ENCODE measurements at regions not wholly inside any gene's neighbourhood (a gene's known extent, or its start where the extent isn't known, plus 50 kb on each side); places are given as distances from the start of the nearest gene placed in this dataset.

- DNase-seq (ENCODE audit: low spot score), result no peak
Observed at GRCh38 chr14:97443412-97443811, 646.2 kb downstream of the VRK1 start.

- DNase-seq (ENCODE audit: low spot score), result no peak
Observed at GRCh38 chr14:97444248-97444647, 647.1 kb downstream of the VRK1 start.

- DNase-seq (ENCODE audit: low spot score), result no peak
Observed at GRCh38 chr14:97445367-97445766, 648.2 kb downstream of the VRK1 start.

- DNase-seq (ENCODE audit: low spot score), result no peak
Observed at GRCh38 chr14:97446087-97446486, 648.9 kb downstream of the VRK1 start.

- DNase-seq (ENCODE audit: low spot score), result no peak
Observed at GRCh38 chr14:97452314-97452713, 655.1 kb downstream of the VRK1 start.

- DNase-seq (ENCODE audit: low spot score), result no peak
Observed at GRCh38 chr14:97453991-97454390, 656.8 kb downstream of the VRK1 start.

GRCh38 chr14:97456462-97456861 lies 659.3 kb downstream of the VRK1 start:
- no peak for DNase-seq (ENCODE audit: low spot score)

- no peak for DNase-seq (ENCODE audit: low spot score)
Observed at GRCh38 chr14:97456958-97457357, 659.8 kb downstream of the VRK1 start.

GRCh38 chr14:97457575-97458085 lies 660.4 kb downstream of the VRK1 start:
- DNase-seq (ENCODE audit: low spot score), result no peak

- DNase-seq (ENCODE audit: low spot score), result no peak
Observed at GRCh38 chr14:97458255-97458654, 661.1 kb downstream of the VRK1 start.

GRCh38 chr14:97458661-97459579 lies 661.7 kb downstream of the VRK1 start:
- DNase-seq (ENCODE audit: low spot score), result no peak

- no peak for DNase-seq (ENCODE audit: low spot score)
Observed at GRCh38 chr14:97462081-97462480, 664.9 kb downstream of the VRK1 start.

GRCh38 chr14:97468220-97468619 lies 671.0 kb downstream of the VRK1 start:
- DNase-seq (ENCODE audit: low spot score), result no peak

GRCh38 chr14:97477353-97477752 lies 680.2 kb downstream of the VRK1 start:
- no peak for DNase-seq (ENCODE audit: low spot score)

- DNase-seq (ENCODE audit: low spot score), result no peak
Observed at GRCh38 chr14:97485201-97485600, 688.0 kb downstream of the VRK1 start.

- no peak for DNase-seq (ENCODE audit: low spot score)
Observed at GRCh38 chr14:97486601-97487120, 689.5 kb downstream of the VRK1 start.

- no peak for DNase-seq (ENCODE audit: low spot score)
Observed at GRCh38 chr14:97489750-97490149, 692.6 kb downstream of the VRK1 start.

GRCh38 chr14:97490521-97491070 lies 693.4 kb downstream of the VRK1 start:
- DNase-seq (ENCODE audit: low spot score), result no peak

- DNase-seq (ENCODE audit: low spot score), result no peak
Observed at GRCh38 chr14:97491697-97492096, 694.5 kb downstream of the VRK1 start.

GRCh38 chr14:97499790-97500481 lies 702.8 kb downstream of the VRK1 start:
- DNase-seq (ENCODE audit: low spot score), result no peak

- no peak for DNase-seq (ENCODE audit: low spot score)
Observed at GRCh38 chr14:97506626-97507025, 709.4 kb downstream of the VRK1 start.

- DNase-seq (ENCODE audit: low spot score), result no peak
Observed at GRCh38 chr14:97513891-97514290, 716.7 kb downstream of the VRK1 start.
